Cardiac fibroblast (primary cell): ENCODE measurements at regions not wholly inside any gene's neighbourhood (a gene's known extent, or its start where the extent isn't known, plus 50 kb on each side); places are given as distances from the start of the nearest gene placed in this dataset.

Experiments used
- DNase-seq, 2 donors: peaks; one replicate each; pipeline versions ENCODE4 v3.0.0 to v3.0.0-alpha.2; 2010; ENCODE audit warnings: low read depth in 2 of 2
- H3K4me3 ChIP-seq, 2 donors: replicated peaks in 1 of 2; 1 replicate in 1 of 2; 2 replicates in 1 of 2; pipeline ENCODE4 v1.5.1; 2011; ENCODE audit warnings: low read depth in 2 of 2, low read length in 2 of 2, mild to moderate bottlenecking in 2 of 2, moderate library complexity in 1 of 2
- CTCF ChIP-seq: IDR thresholded peaks from one replicate; pipeline ENCODE4 v1.5.1; 2011; ENCODE audit warnings: low read depth, mild to moderate bottlenecking, low read length, inconsistent platforms

- H3K4me3 ChIP-seq = no peak overlapping the region
- no peak for TF ChIP-seq CTCF
- no peak for DNase-seq
Observed at GRCh38 chr10:4263601-4263921, 478.6 kb upstream of the KLF6 start.

GRCh38 chr10:4262870-4263600 lies 478.0 kb upstream of the KLF6 start:
- no peak for DNase-seq
- no peak overlapping the region for H3K4me3 ChIP-seq
- no peak for TF ChIP-seq CTCF

GRCh38 chr10:4262449-4262848 lies 477.4 kb upstream of the KLF6 start:
- DNase-seq = no peak
- TF ChIP-seq CTCF = no peak
- no peak overlapping the region for H3K4me3 ChIP-seq

GRCh38 chr10:4260483-4261124 lies 475.6 kb upstream of the KLF6 start:
- no peak overlapping the region for H3K4me3 ChIP-seq
- peak; percentile 58 for DNase-seq
- TF ChIP-seq CTCF = no peak

- DNase-seq = no peak
- no peak overlapping the region for H3K4me3 ChIP-seq
- no peak for TF ChIP-seq CTCF
Observed at GRCh38 chr10:4257939-4258465, 473.0 kb upstream of the KLF6 start.

- DNase-seq = no peak
- TF ChIP-seq CTCF = no peak
- no peak overlapping the region for H3K4me3 ChIP-seq
Observed at GRCh38 chr10:4256971-4257370, 472.0 kb upstream of the KLF6 start.
